Activated CD8-positive, alpha-beta memory T cell treated with anti-CD3 and anti-CD28 coated beads, Interleukin-2, amount 50 U/mL, for 48 hours (primary cell): ENCODE measurements at regions not wholly inside any gene's neighbourhood (a gene's known extent, or its start where the extent isn't known, plus 50 kb on each side); places are given as distances from the start of the nearest gene placed in this dataset.
A peak's percentile ranks its signal among the peaks of the same experiment; 100 is the strongest.

Experiments used
- DNase-seq: peaks from one replicate; pipeline ENCODE4 v3.0.0-alpha.2; 2020

- DNase-seq = no peak
Observed at GRCh38 chr10:78964952-78965633, 103.7 kb upstream of the ZMIZ1 start.

- DNase-seq = no peak
Observed at GRCh38 chr10:78966182-78966787, 102.5 kb upstream of the ZMIZ1 start.

- DNase-seq = no peak
Observed at GRCh38 chr10:78966844-78967488, 101.8 kb upstream of the ZMIZ1 start.

GRCh38 chr10:78968300-78968942 lies 100.3 kb upstream of the ZMIZ1 start:
- DNase-seq = no peak

GRCh38 chr10:78968943-78969342 lies 99.8 kb upstream of the ZMIZ1 start:
- no peak for DNase-seq

GRCh38 chr10:78969719-78970118 lies 99.0 kb upstream of the ZMIZ1 start:
- no peak for DNase-seq

GRCh38 chr10:78970261-78970660 lies 98.5 kb upstream of the ZMIZ1 start:
- no peak for DNase-seq

- no peak for DNase-seq
Observed at GRCh38 chr10:78971094-78971682, 97.6 kb upstream of the ZMIZ1 start.

- no peak for DNase-seq
Observed at GRCh38 chr10:78972160-78972946, 96.4 kb upstream of the ZMIZ1 start.

GRCh38 chr10:78972947-78973900 lies 95.5 kb upstream of the ZMIZ1 start:
- DNase-seq = no peak

GRCh38 chr10:78973901-78974616 lies 94.7 kb upstream of the ZMIZ1 start:
- peak; percentile 85 for DNase-seq

GRCh38 chr10:78974617-78975317 lies 94.0 kb upstream of the ZMIZ1 start:
- DNase-seq = peak; percentile 85

- DNase-seq = no peak
Observed at GRCh38 chr10:78975926-78976325, 92.8 kb upstream of the ZMIZ1 start.

GRCh38 chr10:78976825-78977755 lies 91.7 kb upstream of the ZMIZ1 start:
- no peak for DNase-seq

- DNase-seq = no peak
Observed at GRCh38 chr10:78979938-78980337, 88.8 kb upstream of the ZMIZ1 start.

GRCh38 chr10:78980354-78980753 lies 88.4 kb upstream of the ZMIZ1 start:
- DNase-seq = no peak

- DNase-seq = no peak
Observed at GRCh38 chr10:78980815-78981214, 88.0 kb upstream of the ZMIZ1 start.

GRCh38 chr10:78981257-78981969 lies 87.4 kb upstream of the ZMIZ1 start:
- DNase-seq = no peak
